ENCODE measurements at regions not wholly inside any gene's neighbourhood (a gene's known extent, or its start where the extent isn't known, plus 50 kb on each side); places are given as distances from the start of the nearest gene placed in this dataset.
"Not testable (repeated sequence)": the region's sequence is repeated elsewhere in the genome, so short reads cannot be mapped to it uniquely, and the experiment has no call there.

GRCh38 chr9:29217966-29218365 is 1644.7 kb upstream of the C9orf72 start:
- DNase-seq (ENCODE audit: low spot score), result no peak

- DNase-seq (ENCODE audit: low spot score), result no peak
These were observed 1647.4 kb upstream of the C9orf72 start for GRCh38 chr9:29220596-29221251.

GRCh38 chr9:29228558-29228957 is 1655.3 kb upstream of the C9orf72 start:
- no peak for DNase-seq (ENCODE audit: low spot score)

GRCh38 chr9:29230931-29231330 is 1657.7 kb upstream of the C9orf72 start:
- no peak for DNase-seq (ENCODE audit: low spot score)

GRCh38 chr9:29233193-29233592 is 1659.9 kb upstream of the C9orf72 start:
- DNase-seq (ENCODE audit: low spot score), result no peak

GRCh38 chr9:29241320-29241719 is 1668.0 kb upstream of the C9orf72 start:
- no peak for DNase-seq (ENCODE audit: low spot score)

GRCh38 chr9:29245351-29245750 is 1672.1 kb upstream of the C9orf72 start:
- no peak for DNase-seq (ENCODE audit: low spot score)

- DNase-seq (ENCODE audit: low spot score), result not testable (repeated sequence)
These were observed 1697.1 kb upstream of the C9orf72 start for GRCh38 chr9:29270400-29270799.

GRCh38 chr9:29282121-29282520 is 1708.8 kb upstream of the C9orf72 start:
- no peak for DNase-seq (ENCODE audit: low spot score)

GRCh38 chr9:29285818-29286217 is 1712.5 kb upstream of the C9orf72 start:
- peak; percentile 7 for DNase-seq (ENCODE audit: low spot score)

GRCh38 chr9:29289365-29289764 is 1716.1 kb upstream of the C9orf72 start:
- no peak for DNase-seq (ENCODE audit: low spot score)

- DNase-seq (ENCODE audit: low spot score), result no peak
These were observed 1717.2 kb upstream of the C9orf72 start for GRCh38 chr9:29290516-29290915.

- DNase-seq (ENCODE audit: low spot score), result no peak
These were observed 1724.3 kb upstream of the C9orf72 start for GRCh38 chr9:29297592-29297991.

- DNase-seq (ENCODE audit: low spot score), result no peak
These were observed 1737.9 kb upstream of the C9orf72 start for GRCh38 chr9:29311221-29311620.

GRCh38 chr9:29312327-29312726 is 1739.0 kb upstream of the C9orf72 start:
- DNase-seq (ENCODE audit: low spot score), result no peak

- DNase-seq (ENCODE audit: low spot score), result no peak
These were observed 1746.6 kb upstream of the C9orf72 start for GRCh38 chr9:29319736-29320513.

GRCh38 chr9:29322240-29322639 is 1749.0 kb upstream of the C9orf72 start:
- no peak for DNase-seq (ENCODE audit: low spot score)

- DNase-seq (ENCODE audit: low spot score), result no peak
These were observed 1752.6 kb upstream of the C9orf72 start for GRCh38 chr9:29325894-29326293.

GRCh38 chr9:29332789-29333188 is 1759.5 kb upstream of the C9orf72 start:
- no peak for DNase-seq (ENCODE audit: low spot score)

- no peak for DNase-seq (ENCODE audit: low spot score)
These were observed 1763.0 kb upstream of the C9orf72 start for GRCh38 chr9:29336281-29336680.

GRCh38 chr9:29339387-29339786 is 1766.1 kb upstream of the C9orf72 start:
- DNase-seq (ENCODE audit: low spot score), result no peak

- DNase-seq (ENCODE audit: low spot score), result no peak
These were observed 1775.7 kb upstream of the C9orf72 start for GRCh38 chr9:29348999-29349398.

GRCh38 chr9:29389421-29389820 is 1816.1 kb upstream of the C9orf72 start:
- DNase-seq (ENCODE audit: low spot score), result no peak

GRCh38 chr9:29390859-29391258 is 1817.6 kb upstream of the C9orf72 start:
- DNase-seq (ENCODE audit: low spot score), result no peak
